ENCODE measurements at regions not wholly inside any gene's neighbourhood (a gene's known extent, or its start where the extent isn't known, plus 50 kb on each side); places are given as distances from the start of the nearest gene placed in this dataset.
"Not testable (repeated sequence)": the region's sequence is repeated elsewhere in the genome, so short reads cannot be mapped to it uniquely, and the experiment has no call there.

DNA sequence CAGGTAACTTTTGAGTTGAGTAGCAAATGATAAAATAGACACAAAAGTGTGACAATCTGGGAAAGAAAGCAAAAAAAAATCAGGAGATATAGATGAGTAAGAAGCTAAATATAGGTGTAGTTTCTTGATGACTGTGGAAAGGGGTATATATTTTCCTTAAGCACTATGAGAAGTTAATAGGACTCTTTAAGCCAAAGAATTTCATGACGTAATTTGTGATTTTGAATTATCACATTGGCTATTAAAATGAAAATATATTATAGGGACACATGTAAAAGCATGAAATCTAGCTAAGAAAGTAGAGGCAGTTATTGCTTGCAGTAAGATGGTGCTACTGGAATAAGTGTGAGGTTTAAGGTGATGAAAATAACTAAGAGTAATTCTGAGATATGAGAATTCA, 759.1 kb downstream of the KCNT2 start:
- DNase-seq (ENCODE audit: low spot score) = no peak
- no peak for FAIRE-seq

DNA sequence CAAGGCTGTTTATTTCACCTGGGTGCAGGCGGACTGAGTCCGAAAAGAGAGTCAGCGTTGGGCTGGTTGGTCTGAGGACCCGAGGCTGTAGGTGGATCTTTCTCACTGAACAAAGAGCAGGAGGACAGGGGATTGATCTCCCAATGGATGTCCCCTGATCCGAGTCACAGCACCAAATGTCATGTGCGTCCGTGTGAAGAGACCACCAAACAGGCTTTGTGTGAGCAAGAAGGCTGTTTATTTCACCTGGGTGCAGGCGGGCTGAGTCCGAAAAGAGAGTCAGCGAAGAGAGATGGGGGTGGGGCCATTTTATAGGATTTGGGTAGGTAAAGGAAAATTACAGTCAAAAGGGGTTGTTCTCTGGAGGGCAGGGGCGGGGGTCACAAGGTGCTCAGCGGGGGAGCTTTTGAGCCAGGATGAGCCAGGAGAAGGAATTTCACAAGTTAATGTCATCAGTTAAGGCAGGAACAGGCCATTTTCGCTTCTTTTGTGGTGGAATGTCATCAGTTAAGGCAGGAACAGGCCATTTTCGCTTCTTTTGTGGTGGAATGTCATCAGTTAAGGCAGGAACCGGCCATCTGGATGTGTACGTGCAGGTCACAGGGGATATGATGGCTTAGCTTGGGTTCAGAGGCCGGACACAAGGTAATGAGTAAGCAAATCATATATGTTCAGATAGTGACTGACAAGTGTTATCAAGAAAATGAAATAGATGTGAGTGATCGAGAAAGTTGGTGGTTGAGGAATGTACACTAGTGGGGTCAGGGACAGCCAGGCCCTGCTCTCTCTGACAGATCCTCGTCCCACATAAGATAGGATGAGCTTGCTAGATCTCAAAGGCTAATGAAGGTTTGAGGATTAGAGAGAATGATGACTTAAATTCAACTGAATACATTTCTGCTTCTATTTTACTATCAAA, 760.0 kb downstream of the KCNT2 start:
- FAIRE-seq; DNase-seq (ENCODE audit: low spot score): not testable (repeated sequence)

DNA sequence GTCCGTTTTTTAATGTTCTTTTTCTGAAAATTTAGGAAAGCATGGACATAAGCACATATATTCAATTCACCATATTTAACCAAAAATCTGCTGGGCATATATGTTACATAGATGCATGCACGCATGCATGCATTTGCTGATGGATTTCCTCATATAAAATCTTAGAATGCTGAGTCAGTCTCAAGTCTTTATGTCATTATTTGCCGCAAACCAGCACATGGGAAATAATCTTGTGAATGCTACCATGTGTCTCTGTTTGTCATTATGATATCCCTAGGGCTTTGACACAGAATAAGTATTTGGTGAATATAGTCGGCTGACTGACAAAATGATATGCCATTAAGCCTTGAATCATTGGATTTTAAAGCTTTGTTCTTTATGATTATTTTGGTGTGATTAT, 776.5 kb downstream of the KCNT2 start:
- FAIRE-seq = no peak
- no peak for DNase-seq (ENCODE audit: low spot score)

DNA sequence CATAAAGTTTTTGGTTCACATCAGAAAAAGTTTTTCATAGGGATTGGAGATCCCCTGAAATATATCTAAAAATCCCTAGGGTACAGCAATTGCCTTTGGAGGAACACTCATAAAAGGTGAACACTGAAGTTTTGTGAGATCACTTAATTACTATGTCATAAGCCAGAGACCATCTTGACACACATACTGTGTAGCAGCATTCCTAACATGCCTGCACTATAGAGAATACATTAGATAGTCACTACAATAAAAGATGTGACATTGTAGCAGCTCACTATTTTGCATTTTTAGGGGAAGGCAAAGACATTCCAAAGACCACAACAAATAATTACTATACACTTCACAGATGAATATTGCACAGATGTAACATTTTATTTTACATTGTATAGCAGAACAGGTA, 779.9 kb downstream of the KCNT2 start:
- DNase-seq (ENCODE audit: low spot score) (no peak), FAIRE-seq (no peak)

- no peak for FAIRE-seq
- DNase-seq (ENCODE audit: low spot score) = no peak
These were observed 787.3 kb downstream of the KCNT2 start for GRCh38 chr1:195820925-195821324.

DNA sequence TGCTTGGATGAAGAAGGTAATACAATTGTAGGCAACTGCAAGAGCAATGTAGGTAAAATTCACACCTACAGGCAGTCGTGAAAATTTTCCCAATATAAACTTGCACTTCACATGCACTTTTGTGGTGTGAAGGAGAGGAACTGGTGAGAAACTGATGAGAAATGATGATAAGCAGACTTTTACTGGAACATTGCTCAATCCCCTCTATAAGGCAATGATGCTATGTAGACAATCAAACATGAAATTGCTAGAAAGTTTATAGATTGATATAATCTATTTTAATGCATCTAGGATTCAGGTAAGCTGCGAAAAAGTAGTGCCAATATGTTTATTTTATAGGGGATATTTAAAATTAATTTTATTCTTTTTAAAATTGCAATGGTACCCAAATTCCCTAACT, 802.2 kb downstream of the KCNT2 start:
- FAIRE-seq (no peak), DNase-seq (ENCODE audit: low spot score) (no peak)

- DNase-seq (ENCODE audit: low spot score) = no peak
- FAIRE-seq = no peak
These were observed 803.7 kb downstream of the KCNT2 start for GRCh38 chr1:195804547-195804946.

- DNase-seq (ENCODE audit: low spot score) (no peak), FAIRE-seq (no peak)
These were observed 809.2 kb downstream of the KCNT2 start for GRCh38 chr1:195799016-195799415.

GRCh38 chr1:195794225-195794624, 814.0 kb downstream of the KCNT2 start:
- DNase-seq (ENCODE audit: low spot score) (no peak), FAIRE-seq (no peak)

DNA sequence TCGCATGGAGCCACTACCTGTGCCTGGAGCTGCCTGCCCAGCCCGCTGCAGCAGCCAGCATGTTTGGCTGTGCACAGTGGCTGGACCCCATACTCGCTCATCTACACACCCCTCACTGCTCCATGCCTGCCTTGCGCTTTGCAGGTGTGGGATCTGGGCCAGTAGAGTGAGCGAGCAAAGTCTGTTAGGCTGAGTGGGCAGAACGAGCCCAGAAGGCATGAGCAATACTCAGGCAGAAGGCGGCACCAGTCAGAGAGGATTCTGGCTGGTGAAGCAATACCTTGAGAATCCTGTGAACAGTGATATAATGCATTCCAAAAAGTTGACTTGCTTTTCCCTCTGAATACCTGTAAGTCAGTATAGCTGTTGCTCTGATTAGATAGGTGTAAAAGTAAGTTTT, 816.4 kb downstream of the KCNT2 start:
- DNase-seq (ENCODE audit: low spot score) (no peak), FAIRE-seq (no peak)

- DNase-seq (ENCODE audit: low spot score) (no peak), FAIRE-seq (no peak)
These were observed 817.6 kb downstream of the KCNT2 start for GRCh38 chr1:195790514-195791168.

GRCh38 chr1:195789321-195789720, 818.9 kb downstream of the KCNT2 start:
- FAIRE-seq (no peak), DNase-seq (ENCODE audit: low spot score) (no peak)

- FAIRE-seq = no peak
- DNase-seq (ENCODE audit: low spot score) = no peak
These were observed 819.5 kb downstream of the KCNT2 start for GRCh38 chr1:195788721-195789120.

GRCh38 chr1:195785830-195786229, 822.4 kb downstream of the KCNT2 start:
- no peak for FAIRE-seq
- no peak for DNase-seq (ENCODE audit: low spot score)

- no peak for FAIRE-seq
- DNase-seq (ENCODE audit: low spot score) = no peak
These were observed 834.3 kb downstream of the KCNT2 start for GRCh38 chr1:195773931-195774330.

- FAIRE-seq = no peak
- no peak for DNase-seq (ENCODE audit: low spot score)
These were observed 838.8 kb downstream of the KCNT2 start for GRCh38 chr1:195769461-195769860.

GRCh38 chr1:195768936-195769335, 839.3 kb downstream of the KCNT2 start:
- no peak for FAIRE-seq
- no peak for DNase-seq (ENCODE audit: low spot score)

- DNase-seq (ENCODE audit: low spot score) (no peak), FAIRE-seq (no peak)
These were observed 839.9 kb downstream of the KCNT2 start for GRCh38 chr1:195768377-195768776.

GRCh38 chr1:195766709-195767108, 841.5 kb downstream of the KCNT2 start:
- DNase-seq (ENCODE audit: low spot score) (no peak), FAIRE-seq (no peak)

- no peak for FAIRE-seq
- DNase-seq (ENCODE audit: low spot score) = no peak
These were observed 843.1 kb downstream of the KCNT2 start for GRCh38 chr1:195765099-195765498.

DNA sequence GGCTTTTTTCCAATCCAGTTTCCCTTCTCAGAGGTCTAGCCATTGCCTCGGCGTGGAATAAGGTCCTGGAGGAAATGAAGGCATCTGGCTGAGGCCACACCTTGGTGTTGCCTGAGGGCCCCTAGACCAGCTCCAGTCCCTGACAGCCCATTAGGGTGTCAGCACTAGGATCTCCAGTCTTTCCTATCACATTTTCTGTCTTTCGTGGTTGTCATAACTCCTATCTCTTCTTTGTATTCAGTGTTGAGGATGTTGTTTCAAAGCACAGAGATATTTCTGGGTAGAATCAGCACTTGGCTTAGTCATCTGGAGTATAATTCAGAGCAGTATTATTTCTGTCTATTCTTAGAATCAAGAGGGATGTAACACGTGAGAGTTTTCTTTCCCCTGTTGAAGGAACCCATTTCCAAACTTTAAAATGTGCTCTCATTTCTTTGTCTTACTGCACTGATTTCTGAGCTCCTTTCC, 844.3 kb downstream of the KCNT2 start:
- FAIRE-seq = no peak
- DNase-seq (ENCODE audit: low spot score) = peak; percentile 4

GRCh38 chr1:195763146-195763906, 844.9 kb downstream of the KCNT2 start:
- DNase-seq (ENCODE audit: low spot score) (peak; percentile 16), FAIRE-seq (peak; percentile 58)
